ENCODE measurements at regions not wholly inside any gene's neighbourhood (a gene's known extent, or its start where the extent isn't known, plus 50 kb on each side); places are given as distances from the start of the nearest gene placed in this dataset.

GRCh38 chr16:85209526-85210121, 97.4 kb upstream of the CIBAR2 start (continued):
- no peak for TF ChIP-seq FOXP4 (CRISPR knock-in tag; IDR thresholded peaks at IDR 0.05)
- TF ChIP-seq DDIT3 (CRISPR knock-in tag; IDR thresholded peaks at IDR 0.05): no peak
- TF ChIP-seq ZFP1 (CRISPR knock-in tag; IDR thresholded peaks at IDR 0.05): no peak
- TF ChIP-seq CBFB (CRISPR knock-in tag; IDR thresholded peaks at IDR 0.05): no peak
- no peak for TF ChIP-seq ZNF672 (CRISPR knock-in tag; IDR thresholded peaks at IDR 0.05)
- no peak for TF ChIP-seq ZNF234 (CRISPR knock-in tag; conservative IDR thresholded peaks at IDR 0.05)
- peak; percentile 44; the same call in 1 of the 2 replicates for TF ChIP-seq KDM5B (CRISPR knock-in tag; IDR thresholded peaks at IDR 0.05; ENCODE audit: borderline replicate concordance)
- TF ChIP-seq FOXJ3 (CRISPR knock-in tag; IDR thresholded peaks at IDR 0.05; ENCODE audit: borderline replicate concordance): no peak
- TF ChIP-seq MZF1 (CRISPR knock-in tag; IDR thresholded peaks at IDR 0.05; ENCODE audit: borderline replicate concordance): no peak
- TF ChIP-seq, protein P1, sequence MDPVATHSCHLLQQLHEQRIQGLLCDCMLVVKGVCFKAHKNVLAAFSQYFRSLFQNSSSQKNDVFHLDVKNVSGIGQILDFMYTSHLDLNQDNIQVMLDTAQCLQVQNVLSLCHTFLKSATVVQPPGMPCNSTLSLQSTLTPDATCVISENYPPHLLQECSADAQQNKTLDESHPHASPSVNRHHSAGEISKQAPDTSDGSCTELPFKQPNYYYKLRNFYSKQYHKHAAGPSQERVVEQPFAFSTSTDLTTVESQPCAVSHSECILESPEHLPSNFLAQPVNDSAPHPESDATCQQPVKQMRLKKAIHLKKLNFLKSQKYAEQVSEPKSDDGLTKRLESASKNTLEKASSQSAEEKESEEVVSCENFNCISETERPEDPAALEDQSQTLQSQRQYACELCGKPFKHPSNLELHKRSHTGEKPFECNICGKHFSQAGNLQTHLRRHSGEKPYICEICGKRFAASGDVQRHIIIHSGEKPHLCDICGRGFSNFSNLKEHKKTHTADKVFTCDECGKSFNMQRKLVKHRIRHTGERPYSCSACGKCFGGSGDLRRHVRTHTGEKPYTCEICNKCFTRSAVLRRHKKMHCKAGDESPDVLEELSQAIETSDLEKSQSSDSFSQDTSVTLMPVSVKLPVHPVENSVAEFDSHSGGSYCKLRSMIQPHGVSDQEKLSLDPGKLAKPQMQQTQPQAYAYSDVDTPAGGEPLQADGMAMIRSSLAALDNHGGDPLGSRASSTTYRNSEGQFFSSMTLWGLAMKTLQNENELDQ (CRISPR knock-in tag; IDR thresholded peaks at IDR 0.05; ENCODE audit: borderline replicate concordance): no peak
- no peak for TF ChIP-seq ZNF747 (CRISPR knock-in tag; IDR thresholded peaks at IDR 0.05; ENCODE audit: borderline replicate concordance)
- TF ChIP-seq, protein P2, sequence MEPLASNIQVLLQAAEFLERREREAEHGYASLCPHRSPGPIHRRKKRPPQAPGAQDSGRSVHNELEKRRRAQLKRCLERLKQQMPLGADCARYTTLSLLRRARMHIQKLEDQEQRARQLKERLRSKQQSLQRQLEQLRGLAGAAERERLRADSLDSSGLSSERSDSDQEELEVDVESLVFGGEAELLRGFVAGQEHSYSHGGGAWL (CRISPR knock-in tag; IDR thresholded peaks at IDR 0.05): peak; percentile 32; the same call in 1 of the 2 replicates
- TF ChIP-seq U2AF1 (optimal IDR thresholded peaks at IDR 0.05; ENCODE audit: low read depth, low read length): no peak
- TF ChIP-seq, protein P3, sequence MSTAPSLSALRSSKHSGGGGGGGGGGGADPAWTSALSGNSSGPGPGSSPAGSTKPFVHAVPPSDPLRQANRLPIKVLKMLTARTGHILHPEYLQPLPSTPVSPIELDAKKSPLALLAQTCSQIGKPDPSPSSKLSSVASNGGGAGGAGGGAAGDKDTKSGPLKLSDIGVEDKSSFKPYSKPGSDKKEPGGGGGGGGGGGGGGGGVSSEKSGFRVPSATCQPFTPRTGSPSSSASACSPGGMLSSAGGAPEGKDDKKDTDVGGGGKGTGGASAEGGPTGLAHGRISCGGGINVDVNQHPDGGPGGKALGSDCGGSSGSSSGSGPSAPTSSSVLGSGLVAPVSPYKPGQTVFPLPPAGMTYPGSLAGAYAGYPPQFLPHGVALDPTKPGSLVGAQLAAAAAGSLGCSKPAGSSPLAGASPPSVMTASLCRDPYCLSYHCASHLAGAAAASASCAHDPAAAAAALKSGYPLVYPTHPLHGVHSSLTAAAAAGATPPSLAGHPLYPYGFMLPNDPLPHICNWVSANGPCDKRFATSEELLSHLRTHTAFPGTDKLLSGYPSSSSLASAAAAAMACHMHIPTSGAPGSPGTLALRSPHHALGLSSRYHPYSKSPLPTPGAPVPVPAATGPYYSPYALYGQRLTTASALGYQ (CRISPR knock-in tag; IDR thresholded peaks at IDR 0.05): no peak
- TF ChIP-seq CSRNP2 (CRISPR knock-in tag; conservative IDR thresholded peaks at IDR 0.05; ENCODE audit: low read depth): no peak
- no peak for TF ChIP-seq JDP2 (CRISPR knock-in tag; IDR thresholded peaks at IDR 0.05; ENCODE audit: borderline replicate concordance)
- TF ChIP-seq FOXA1 (IDR thresholded peaks at IDR 0.05): no peak
- TF ChIP-seq FOXA1 (CRISPR knock-in tag; IDR thresholded peaks at IDR 0.05): no peak
- TF ChIP-seq WIZ (CRISPR knock-in tag; IDR thresholded peaks at IDR 0.05): no peak; the same call in 1 of the 2 replicates
- no peak for TF ChIP-seq DNMT3B (CRISPR knock-in tag; conservative IDR thresholded peaks at IDR 0.05)
- peak; percentile 56; the same call in 1 of the 2 replicates for TF ChIP-seq CSRNP1 (CRISPR knock-in tag; IDR thresholded peaks at IDR 0.05)
